Tibial nerve (tissue), 3 donors: ENCODE measurements at regions not wholly inside any gene's neighbourhood (a gene's known extent, or its start where the extent isn't known, plus 50 kb on each side); places are given as distances from the start of the nearest gene placed in this dataset.

ENCODE experiments used
- POLR2A ChIP-seq, 2 donors: fragments of 450-650 bp; IDR thresholded peaks; one replicate each; pipeline ENCODE4 v1.6.1; 2017; ENCODE audit warnings: antibody characterized with exemption in 2 of 2, mild to moderate bottlenecking in 2 of 2, moderate library complexity in 2 of 2
- TF ChIP-seq, protein P1 (sequence below), 5 experiments: fragments of 200-600 bp in 3 of 5; fragments of 450-650 bp in 2 of 5; sonication (generic) in 3 of 5; IDR thresholded peaks; one replicate each; pipeline ENCODE4 v1.5.1; 2016 to 2019; ENCODE audit warnings: antibody characterized with exemption in 5 of 5, mild to moderate bottlenecking in 3 of 5, moderate library complexity in 2 of 5

DNA sequence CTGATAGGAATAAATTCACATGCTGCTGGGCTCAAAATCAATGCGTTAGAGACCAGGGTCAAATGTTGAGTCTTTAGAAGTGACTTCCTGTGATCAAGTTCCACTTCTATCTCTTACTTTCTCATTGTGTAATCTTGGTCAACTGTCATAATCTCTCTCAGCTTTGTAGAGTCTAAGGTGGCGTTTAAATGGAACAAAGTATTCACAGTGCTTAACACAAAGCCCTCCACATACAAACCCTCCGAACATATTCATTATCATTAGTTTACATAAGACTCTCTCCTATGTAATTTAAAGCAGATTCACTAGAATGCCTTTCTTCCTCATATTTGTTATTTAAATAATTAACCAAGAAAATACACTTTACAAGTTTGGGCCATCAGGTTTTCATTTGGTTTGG, 1044.1 kb downstream of the EFNB2 start:
- no peak for TF ChIP-seq POLR2A (IDR thresholded peaks at IDR 0.05)
- TF ChIP-seq, protein P1, sequence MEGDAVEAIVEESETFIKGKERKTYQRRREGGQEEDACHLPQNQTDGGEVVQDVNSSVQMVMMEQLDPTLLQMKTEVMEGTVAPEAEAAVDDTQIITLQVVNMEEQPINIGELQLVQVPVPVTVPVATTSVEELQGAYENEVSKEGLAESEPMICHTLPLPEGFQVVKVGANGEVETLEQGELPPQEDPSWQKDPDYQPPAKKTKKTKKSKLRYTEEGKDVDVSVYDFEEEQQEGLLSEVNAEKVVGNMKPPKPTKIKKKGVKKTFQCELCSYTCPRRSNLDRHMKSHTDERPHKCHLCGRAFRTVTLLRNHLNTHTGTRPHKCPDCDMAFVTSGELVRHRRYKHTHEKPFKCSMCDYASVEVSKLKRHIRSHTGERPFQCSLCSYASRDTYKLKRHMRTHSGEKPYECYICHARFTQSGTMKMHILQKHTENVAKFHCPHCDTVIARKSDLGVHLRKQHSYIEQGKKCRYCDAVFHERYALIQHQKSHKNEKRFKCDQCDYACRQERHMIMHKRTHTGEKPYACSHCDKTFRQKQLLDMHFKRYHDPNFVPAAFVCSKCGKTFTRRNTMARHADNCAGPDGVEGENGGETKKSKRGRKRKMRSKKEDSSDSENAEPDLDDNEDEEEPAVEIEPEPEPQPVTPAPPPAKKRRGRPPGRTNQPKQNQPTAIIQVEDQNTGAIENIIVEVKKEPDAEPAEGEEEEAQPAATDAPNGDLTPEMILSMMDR (IDR thresholded peaks at IDR 0.05), result no peak
